Stimulated activated CD8-positive, alpha-beta memory T cell treated with anti-CD3 and anti-CD28 coated beads, Interleukin-12 subunit alpha, Interleukin-12 subunit beta, amount 100 ng/mL, for 4 hours (primary cell): ENCODE measurements at regions not wholly inside any gene's neighbourhood (a gene's known extent, or its start where the extent isn't known, plus 50 kb on each side); places are given as distances from the start of the nearest gene placed in this dataset.

ENCODE experiments used
- DNase-seq: peaks from one replicate; pipeline ENCODE4 v3.0.0-alpha.2; 2020; ENCODE audit warnings: low read depth

DNA sequence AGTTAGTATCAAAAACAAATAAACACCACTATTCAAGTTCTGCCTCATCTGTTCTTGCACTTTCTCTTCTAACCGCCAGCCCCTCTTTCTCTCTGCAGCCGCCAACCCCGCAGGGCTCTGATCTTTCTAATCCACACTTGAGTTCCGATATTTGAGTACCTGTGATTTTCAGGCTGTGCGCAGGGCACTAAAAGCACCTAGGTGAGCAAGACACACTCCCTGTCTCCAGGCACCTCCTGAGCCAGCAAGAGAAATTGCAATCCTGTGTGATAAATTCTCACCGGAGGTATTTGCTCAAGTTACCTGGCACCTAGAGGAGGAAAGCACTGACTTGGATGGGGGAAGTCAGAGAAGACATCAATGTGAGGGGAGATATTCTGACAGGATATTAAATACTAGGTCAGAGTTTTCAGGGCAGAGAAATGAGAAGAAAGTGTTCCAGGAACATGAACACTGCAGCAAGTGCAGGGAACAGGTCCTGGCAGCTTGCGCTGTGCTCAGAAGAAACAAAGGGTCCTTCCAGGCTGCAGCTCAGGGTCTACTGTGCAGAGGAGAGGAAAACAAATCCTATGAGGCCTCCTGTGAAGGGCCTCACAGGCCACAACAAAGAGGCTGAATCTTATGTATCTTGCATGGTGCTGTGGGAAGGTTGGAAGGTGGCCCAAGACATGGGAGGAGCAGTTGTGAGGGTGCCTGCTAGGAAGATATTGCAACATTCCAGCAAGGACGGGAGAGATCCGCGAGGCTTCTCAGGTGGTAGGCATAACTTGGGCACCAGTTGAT is 568.7 kb upstream of the MGMT start:
- no peak for DNase-seq

DNA sequence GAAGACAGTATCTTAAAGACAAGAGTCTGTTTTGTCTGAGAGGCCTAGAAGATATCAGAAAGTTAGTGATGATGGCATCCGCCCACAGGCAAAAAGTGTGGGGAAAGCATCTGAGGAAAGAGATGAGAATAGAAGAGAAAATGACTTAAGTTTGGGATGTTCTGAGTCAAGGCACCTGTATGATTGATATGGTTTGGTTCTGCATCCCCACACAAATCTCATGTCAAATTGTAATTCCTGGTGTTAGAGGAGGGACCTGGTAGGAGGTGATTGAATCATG is 568.2 kb upstream of the MGMT start:
- DNase-seq = no peak

DNA sequence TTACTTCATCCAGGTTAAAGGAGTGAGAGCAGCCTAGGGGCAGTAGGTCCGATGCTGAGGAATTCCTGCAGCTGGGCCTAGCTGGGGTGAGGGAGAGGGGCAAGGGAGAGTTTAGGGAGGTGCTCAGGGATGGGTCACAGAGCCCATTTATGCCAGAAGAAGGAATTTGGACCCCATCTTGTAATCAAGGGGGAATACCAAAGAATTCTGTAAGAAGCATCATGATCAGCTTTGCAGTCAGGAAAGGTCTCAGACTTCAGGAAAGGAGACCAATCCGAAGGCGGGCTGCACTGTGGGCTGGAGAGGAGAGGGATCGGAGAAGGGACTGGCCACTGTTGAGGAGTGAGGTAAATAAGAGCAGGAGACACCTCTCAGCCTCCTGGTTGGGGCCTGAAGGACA is 566.6 kb upstream of the MGMT start:
- DNase-seq = no peak

DNA sequence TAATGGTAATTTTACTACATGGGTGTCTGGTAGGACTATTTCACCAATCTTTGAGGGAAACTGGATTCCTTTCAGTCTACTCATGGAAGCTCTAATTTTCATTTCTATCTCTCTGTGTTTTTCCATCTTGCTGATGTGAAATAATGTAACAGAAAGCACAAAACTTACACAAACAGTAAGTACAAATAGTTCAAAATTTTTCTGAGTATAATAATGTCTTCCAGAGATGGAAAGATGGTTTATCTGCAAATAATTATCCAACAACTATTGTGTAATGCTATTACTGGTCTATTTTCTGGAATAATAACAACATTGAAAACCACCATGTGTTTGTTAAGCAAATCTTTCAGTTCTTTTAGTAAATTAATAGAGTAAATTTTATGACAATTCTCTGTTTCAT is 565.8 kb upstream of the MGMT start:
- DNase-seq = no peak

DNA sequence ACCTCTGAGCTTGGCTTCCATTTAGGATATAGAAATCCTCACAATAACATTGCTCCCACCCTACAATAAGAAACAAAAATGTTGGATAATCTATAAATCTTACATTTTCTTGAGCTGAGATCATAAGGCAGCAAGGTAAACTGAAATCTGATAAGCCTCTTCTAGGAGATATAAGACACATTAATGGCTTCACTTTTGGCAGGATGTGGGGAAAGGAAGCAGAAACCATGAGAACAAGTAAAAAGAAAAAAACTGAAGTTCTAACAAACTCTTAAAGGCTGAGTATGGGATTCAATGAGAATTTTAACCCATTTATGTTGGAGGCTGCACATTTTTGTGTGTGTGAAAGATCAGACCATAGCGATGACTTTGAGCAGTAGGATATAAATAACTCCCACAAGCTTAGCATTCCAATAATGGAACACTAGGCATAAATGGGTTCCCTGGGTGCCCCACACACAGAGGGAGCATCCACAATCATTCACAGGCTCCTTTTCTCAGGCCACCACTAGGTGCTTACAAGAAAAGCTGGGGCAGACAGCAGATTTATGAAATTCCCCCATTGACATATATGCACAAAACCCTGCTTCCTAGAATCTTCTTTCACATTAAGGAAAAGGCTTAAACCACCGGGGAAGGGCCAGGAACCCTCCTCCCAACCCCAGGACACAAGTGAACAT is 564.9 kb upstream of the MGMT start:
- no peak for DNase-seq

DNA sequence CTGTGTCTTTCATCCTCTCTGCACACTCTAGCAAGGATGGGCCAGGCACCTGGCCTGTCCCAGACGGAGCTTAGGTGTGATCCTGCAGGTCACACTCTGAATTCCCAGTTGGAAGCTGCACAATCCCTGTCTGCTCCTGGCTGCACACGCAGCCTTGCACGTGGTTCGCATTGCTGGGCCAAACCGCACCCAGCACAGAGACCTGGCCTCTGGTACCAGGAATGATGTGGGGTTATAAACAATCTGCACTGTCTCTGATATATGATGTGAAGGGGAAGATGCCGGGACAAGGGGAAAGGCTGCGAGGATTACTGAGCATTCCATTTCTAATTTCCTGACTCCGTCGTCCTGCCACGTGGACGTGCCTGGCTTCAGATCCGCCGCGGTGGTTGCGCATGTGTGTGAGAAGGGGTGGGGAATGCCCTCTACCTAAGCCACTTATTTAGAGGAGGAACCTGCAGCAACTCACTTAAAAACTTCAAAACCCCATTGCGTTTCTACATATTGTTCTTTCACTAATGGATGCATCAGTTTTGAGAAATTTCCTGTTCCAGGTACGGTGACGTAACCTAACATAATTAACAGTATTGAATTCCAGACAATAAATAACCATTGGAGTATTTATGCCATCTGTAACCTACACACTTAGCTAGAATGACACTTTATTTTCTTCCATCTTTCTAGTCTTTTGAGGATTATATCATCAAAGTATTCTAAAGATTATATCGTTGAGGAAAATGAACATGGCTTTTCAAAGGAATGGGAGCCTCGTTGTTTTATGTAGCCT is 559.7 kb upstream of the MGMT start:
- no peak for DNase-seq

DNA sequence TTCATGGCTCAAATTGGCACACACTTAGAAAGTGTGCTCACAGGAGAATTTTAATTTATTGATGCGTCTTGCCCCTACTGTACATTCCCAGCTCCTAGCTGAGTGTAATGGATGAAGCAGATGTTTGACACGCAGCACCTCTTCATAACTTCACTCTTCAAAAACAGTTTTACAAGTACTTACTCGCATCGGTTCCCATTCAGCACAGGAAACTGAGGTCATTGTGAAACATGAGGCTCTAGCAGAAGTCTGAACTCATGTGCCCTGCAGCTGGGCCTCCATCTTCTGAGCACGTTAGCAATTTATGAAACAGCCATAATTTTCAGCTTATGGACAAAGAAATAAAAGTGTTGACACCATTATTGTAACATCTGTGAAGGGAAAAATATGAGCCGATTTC is 558.9 kb upstream of the MGMT start:
- no peak for DNase-seq

DNA sequence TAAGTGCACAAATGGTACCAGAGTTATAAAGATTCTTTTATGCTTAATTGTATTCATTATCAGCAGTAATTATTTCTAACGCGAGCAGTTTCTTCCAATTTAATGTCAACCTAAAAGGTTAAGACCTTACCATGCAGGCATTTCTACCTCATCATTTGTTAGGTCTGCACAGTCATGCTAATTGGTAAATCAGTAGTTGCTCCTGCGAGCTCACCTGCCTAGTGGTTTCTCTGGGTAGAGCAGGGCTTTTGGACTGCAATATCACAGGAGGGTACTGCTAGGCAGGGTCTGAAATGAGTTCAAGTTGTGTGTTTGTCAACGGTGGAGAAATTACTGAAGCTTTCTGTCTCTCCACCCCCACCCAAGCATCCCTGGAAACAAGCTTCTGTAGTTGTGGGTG is 558.5 kb upstream of the MGMT start:
- DNase-seq = no peak

DNA sequence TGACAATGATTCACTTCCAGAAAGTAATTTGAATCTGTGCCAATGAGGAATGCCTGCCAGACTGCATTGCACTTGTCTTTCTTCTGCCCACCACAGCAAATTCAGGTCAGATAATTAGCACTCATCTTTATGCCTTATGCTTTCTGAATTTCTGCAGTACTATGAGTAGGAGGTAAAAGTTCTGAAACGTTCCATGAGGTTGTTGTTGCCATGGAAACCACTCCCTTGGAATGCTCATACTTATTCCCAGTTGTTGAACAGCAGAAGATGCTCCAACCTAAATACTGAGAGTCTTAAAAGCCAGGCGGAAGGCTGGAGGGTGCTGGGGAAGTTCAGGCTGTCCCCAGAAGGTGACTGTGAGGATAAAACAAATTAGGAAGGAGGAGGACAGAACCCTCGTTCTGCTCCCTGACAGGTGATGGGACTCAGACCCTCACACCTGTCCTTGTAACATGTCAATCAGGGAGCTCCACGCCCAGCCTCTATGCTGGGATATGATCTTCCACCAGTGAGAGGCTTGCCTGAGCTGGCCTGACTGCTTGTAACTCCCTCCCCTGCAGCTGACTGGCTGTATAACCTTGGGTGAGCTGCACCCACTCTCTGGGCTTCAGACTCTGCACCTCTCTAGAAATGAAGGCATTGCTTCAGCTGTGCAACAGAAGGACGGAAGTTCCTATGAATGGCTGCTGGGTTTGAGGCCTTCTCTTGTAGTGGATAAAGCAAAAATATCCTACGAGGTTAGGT is 554.3 kb upstream of the MGMT start:
- DNase-seq = no peak

DNA sequence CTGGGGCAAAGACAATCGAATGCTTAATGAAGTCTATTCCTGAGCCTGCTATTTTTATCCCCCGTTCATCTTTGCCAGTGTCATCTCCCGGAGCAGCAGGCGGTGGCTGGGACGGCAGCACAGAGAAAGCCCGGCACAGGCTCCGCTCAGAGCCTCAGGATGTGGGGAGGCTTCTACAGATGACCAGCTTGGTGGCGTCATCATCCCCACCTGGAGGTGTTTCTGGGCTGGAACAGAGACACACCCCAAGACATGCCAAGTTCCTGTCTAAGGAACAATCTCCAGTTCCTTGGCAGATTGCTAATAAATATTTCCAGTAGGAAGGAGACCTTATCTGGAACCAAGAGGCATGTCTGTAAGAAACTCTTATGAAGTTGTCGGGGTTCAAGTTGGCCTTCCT is 552.4 kb upstream of the MGMT start:
- no peak for DNase-seq

DNA sequence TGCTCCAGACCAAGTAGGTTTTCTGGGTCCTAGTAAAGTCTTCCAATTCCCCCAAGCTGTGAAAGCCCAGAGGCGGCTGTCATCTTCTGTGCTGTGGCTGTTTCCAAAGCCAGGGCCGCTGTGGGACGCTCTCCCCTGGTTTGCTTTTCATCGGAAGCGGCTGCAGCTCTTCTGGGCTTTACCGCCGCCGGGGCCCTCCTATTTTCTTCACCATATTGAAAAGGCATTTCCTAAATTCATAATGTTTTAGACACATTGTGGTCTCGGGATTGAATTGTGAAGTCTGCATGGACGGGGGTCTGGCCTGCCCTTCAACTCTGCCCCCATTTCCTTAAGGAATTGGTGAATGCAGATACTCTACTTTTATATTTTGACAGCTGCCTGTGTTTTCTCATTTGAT is 551.4 kb upstream of the MGMT start:
- DNase-seq = no peak

DNA sequence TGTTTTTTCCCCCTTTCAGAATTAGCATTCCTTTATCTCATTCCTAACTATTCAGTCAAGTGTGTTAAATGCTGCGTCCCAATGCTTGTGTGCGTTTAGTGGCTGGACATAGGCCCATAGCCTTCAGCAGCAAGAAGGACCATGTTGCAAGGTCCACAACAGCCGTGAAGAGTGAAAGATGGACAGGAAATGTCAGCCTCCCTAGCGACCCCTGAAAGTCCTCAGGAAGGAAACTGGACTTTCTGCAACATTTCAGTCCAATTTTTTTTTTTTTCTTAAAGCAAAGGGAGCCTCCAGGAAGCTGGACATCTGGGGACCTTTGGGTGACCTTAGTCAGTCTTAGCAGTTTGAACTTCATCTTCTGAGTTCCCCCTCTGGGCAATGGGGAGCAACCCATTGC is 550.7 kb upstream of the MGMT start:
- DNase-seq = no peak

DNA sequence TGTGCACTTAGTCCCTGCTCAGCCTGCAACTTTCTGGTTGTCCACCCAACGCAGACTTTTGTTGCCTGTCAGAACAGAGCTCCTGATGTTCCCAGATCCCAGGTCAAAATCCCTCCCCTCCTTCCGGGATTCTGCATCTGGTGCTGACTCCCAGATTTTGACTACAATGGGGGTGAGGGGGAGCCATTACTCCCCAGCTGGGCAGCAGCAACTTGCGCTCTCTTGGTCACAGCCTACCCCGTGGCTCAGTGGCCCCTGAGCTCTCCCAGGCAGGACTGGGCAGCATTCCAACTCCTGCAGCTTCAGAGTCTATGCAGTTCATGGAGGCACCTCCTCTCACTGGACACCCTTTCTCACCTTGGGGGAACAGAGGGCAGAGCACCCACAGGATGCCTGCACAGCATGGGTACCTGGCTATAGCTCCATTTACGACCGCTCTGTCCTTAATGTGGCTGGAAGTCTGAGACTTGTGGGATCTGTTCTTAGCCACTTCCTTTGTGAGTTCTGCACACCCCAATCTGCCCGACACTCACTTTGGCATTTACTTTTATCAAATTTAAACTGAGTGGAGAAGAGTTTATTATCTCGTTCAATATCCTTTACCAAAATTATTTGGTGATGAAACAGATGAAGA is 545.5 kb upstream of the MGMT start:
- DNase-seq = no peak

DNA sequence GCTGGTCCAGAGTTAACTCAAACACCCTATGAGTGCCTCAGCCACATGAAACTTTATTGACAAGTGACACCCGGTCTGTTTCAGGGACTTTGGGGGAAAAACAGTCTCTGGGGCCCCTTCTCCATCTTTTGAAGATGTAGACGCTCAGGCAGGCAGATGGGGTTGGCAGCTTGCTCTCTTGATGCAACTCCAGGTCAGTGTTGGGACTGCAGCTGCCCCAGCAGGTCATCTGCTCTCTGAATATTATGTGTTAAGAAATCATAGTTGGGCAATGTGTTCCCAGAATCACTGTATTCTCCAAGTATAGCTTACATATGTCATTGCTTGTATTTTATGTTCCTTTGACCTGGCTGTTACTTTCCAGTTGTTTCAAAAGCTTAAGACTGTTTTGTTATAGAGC is 544.9 kb upstream of the MGMT start:
- no peak for DNase-seq

DNA sequence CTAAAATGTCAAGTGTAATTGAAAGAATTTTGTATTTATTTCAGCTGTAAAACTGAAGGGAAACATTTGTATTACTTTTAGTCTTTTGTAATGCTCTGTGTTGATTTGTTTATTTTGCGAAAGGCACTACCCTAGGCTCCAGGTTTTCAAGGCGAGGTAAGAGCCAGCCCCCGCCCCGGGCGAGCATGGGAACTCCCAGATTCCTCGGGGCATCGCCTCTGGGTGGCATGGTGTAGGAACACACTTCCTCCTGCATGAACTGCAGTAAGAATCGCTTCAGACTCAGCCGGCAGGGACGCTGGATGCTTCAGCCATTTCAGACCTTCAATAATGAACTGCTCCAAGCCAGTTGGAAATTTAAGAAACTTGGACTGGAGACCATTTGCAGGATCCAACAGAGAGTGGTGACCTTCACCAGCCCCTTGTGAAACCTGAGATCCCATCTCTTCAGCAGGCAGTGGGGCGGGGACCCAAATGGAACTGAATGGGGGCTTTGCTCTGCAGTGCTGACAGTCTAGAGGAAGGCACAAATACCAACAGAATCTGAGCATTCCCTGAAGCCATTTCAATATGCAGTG is 544.3 kb upstream of the MGMT start:
- no peak for DNase-seq

DNA sequence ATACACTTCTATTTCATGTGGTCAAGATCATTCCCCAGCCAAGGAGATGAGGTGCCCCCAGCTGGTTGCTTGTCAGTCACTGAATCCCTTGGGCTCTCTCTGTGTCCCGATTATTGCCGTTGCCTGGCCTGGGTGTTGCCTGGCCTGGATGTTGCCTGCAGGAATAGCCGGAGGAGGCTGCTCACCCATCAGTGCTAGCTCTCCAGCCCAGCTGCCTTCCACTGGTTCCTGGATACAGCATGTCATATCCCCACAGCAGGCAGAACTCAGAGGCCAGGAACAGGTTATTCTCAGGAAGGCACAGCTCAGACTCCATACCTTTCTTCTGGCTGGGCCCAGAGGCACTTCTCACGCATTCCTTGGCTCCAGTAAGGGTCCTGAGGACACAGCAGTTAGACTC is 542.1 kb upstream of the MGMT start:
- DNase-seq = no peak

DNA sequence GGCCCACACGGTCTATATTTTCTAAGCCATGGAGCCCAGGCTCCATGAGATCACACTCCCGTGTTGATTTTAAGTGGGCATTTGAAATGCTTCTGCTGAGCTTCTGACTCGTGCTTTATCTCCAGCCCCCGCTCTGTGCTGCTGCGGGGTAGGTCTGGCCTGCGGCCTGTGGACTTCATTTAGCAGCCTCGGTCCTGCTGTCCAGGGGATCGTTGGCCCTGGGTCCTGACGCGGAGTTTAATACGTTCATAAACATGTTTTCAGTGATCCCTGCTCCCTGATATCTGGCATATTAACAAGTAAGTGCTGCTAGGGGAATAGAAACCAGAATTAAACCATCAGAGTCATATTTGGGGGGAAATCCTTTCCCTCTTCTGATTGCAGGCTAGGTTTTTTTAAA is 540.3 kb upstream of the MGMT start:
- DNase-seq = no peak

DNA sequence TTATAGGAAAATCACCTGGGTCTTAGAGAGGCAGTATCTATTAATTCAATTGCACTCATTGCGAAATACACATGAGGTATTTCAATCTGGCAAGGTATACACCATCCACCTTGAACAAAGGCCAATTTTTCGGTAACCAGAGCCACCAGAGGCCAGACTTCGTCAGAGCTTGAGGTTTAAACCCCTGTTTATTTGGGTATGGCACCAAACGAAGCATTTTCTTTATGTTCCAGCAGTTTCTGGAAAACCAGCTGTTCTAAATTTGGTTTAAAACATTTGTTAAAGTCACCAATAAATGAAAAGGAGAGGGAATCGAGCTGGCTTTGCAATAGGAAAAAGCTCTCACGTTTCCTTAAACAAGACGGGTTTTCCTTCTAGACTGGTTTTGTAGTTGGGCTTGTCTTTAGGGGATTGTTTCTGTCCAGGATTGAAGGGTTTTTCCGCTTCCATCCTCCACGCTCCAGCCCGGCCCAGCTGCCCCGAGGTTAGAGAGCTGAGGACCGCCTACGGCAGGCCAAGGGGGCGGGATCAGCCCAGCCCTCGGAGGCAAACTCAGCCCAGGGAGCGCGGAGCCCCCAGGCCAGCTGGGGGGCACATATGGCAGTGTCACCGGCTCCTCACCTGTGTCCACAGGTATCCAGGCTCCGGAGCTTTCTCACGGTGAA is 539.4 kb upstream of the MGMT start:
- DNase-seq = no peak

DNA sequence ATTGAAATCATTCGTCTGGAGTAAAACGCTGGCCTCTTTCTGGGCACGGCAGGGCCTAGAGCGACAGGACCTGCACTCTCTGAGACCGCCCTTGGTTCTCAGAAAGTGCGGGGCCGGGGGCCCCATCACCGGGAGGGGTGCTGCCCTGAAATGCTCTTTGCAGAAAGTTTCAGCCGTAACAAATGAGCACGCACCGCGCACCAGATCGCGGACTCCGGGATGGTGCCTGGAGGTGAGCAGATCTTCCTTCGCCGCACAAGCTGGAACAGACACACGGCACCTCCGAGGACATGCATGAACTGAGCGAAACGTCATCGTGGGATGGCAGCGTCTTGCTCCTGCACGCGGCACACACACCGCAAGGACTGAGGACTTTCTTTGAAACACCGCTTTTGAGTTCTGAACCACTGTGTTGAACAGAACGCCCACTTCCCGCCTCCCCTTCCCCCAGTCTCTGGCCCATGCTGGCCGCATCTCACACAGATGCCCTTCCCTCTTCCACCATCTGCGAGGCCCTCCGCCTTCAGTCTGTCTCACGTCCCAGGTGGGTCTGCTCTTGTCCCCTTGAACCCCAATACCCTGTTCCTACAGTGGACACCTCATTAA is 538.7 kb upstream of the MGMT start:
- no peak for DNase-seq

DNA sequence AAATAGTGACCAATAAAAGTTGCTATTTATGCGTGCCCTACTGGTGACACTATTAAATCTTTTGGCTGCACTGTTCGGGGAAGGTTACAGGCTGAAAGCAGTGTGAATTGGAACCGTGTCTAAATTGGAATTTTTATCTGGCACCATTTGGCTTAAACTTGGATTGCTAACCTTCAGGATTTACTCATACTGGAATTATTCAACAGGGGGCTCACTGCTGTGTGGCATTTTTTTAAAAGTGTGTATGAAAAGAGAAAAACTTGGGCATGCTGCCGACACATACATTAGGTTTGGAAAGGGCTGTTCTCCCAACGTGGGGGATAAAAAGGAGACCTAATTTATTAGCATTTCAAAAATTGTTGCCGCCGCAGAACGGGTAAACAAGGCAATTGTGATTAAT is 537.9 kb upstream of the MGMT start:
- no peak for DNase-seq

DNA sequence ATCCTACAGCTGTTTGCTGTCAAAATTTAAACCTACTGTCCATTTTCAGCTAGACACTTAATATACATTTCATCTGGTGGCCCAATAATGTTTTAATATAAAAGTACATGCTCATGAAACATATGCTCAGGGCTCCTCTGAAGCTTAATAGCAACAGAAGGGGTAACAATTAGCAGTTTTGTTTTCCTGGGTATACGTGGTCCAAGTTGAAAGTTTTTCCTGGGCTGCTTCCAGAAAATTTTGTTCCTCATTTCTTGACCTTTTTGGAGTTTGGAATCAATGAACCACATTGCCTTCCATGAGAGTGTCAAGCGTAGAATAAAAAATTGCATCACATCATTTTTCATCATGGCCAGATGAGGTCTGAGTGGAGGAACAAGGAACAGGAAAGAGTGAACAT is 537.3 kb upstream of the MGMT start:
- DNase-seq = no peak
